GM18909 (cell line): ENCODE measurements at regions not wholly inside any gene's neighbourhood (a gene's known extent, or its start where the extent isn't known, plus 50 kb on each side); places are given as distances from the start of the nearest gene placed in this dataset.

ENCODE experiments used
- ATAC-seq: cut with Tn5 transposase; IDR thresholded peaks from one replicate; pipeline ENCODE4 v1.9.1; 2021; ENCODE audit warnings: mild to moderate bottlenecking; ENCODE audit not compliant: unreplicated experiment, poor library complexity

GRCh38 chr13:106008540-106008939 lies 526.9 kb downstream of the EFNB2 start:
- ATAC-seq, result no peak

GRCh38 chr13:106007156-106007555 lies 528.3 kb downstream of the EFNB2 start:
- ATAC-seq, result no peak

- no peak for ATAC-seq
Observed at GRCh38 chr13:106003651-106004050, 531.8 kb downstream of the EFNB2 start.

- ATAC-seq, result no peak
Observed at GRCh38 chr13:106001443-106001842, 534.0 kb downstream of the EFNB2 start.

- no peak for ATAC-seq
Observed at GRCh38 chr13:105997581-105998550, 537.6 kb downstream of the EFNB2 start.

GRCh38 chr13:105996391-105997025 lies 539.0 kb downstream of the EFNB2 start:
- ATAC-seq, result no peak

- ATAC-seq, result no peak
Observed at GRCh38 chr13:105994340-105994739, 541.1 kb downstream of the EFNB2 start.

- ATAC-seq, result no peak
Observed at GRCh38 chr13:105991622-105992277, 543.7 kb downstream of the EFNB2 start.

- no peak for ATAC-seq
Observed at GRCh38 chr13:105991131-105991530, 544.3 kb downstream of the EFNB2 start.

GRCh38 chr13:105990256-105990958 lies 545.1 kb downstream of the EFNB2 start:
- no peak for ATAC-seq

- no peak for ATAC-seq
Observed at GRCh38 chr13:105984646-105985045, 550.8 kb downstream of the EFNB2 start.

- no peak for ATAC-seq
Observed at GRCh38 chr13:105984236-105984635, 551.2 kb downstream of the EFNB2 start.

- no peak for ATAC-seq
Observed at GRCh38 chr13:105982219-105982930, 553.1 kb downstream of the EFNB2 start.

GRCh38 chr13:105979131-105980011 lies 556.1 kb downstream of the EFNB2 start:
- no peak for ATAC-seq

GRCh38 chr13:105974380-105974779 lies 561.1 kb downstream of the EFNB2 start:
- ATAC-seq, result no peak

GRCh38 chr13:105972811-105973590 lies 562.5 kb downstream of the EFNB2 start:
- ATAC-seq, result no peak

GRCh38 chr13:105972306-105972721 lies 563.1 kb downstream of the EFNB2 start:
- ATAC-seq, result no peak

GRCh38 chr13:105971738-105972137 lies 563.7 kb downstream of the EFNB2 start:
- no peak for ATAC-seq
